Stimulated activated CD8-positive, alpha-beta memory T cell treated with anti-CD3 and anti-CD28 coated beads, Interleukin-4, amount 100 ng/mL, for 1 hour (primary cell): ENCODE measurements at regions not wholly inside any gene's neighbourhood (a gene's known extent, or its start where the extent isn't known, plus 50 kb on each side); places are given as distances from the start of the nearest gene placed in this dataset.

Experiments used
- DNase-seq, 2 donors: peaks; one replicate each; pipeline ENCODE4 v3.0.0-alpha.2; 2020; ENCODE audit warnings: low read depth in 2 of 2, low spot score in 1 of 2

- no peak for DNase-seq
These were observed 479.0 kb upstream of the MKI67 start for GRCh38 chr10:128605180-128605579.

DNA sequence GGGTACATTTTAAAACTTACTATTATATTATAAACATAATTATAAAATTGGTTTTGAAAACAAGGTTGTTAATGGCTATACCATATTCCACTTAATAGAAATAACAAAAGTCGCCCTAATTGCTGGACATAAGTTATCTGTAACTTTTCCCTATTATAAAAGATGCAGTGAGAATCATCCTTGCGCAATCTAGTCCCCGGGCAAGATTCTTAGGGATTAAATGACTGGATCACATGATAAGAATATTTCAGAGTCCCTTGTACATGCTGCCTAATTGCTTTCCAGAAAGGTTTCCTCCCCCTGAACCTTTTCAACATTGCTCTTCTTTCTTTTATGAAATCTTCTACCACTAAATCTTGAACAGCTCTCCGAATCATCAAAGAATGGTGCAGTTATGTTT, 479.8 kb upstream of the MKI67 start:
- DNase-seq: no peak

GRCh38 chr10:128608791-128609190, 482.6 kb upstream of the MKI67 start:
- no peak for DNase-seq

- DNase-seq: no peak
These were observed 483.2 kb upstream of the MKI67 start for GRCh38 chr10:128609460-128609859.

DNA sequence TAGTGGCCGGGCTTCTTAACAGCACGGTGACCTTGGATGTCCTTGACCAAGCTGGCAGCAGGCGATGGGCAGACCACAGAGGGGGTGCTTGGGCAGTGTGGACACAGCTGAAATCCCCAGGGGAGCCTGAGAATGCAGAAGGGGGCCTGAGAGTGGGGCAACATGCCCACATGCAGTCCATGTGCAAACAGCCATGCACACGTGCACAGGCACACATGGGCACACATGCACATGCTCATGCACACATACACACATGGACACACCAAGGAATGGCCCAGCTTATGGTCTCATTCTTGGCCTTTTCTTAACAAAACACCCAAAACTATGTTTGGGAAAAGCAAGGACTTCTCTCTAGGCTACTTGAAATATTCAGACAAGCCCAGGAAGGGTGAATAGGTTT, 483.9 kb upstream of the MKI67 start:
- no peak for DNase-seq

DNA sequence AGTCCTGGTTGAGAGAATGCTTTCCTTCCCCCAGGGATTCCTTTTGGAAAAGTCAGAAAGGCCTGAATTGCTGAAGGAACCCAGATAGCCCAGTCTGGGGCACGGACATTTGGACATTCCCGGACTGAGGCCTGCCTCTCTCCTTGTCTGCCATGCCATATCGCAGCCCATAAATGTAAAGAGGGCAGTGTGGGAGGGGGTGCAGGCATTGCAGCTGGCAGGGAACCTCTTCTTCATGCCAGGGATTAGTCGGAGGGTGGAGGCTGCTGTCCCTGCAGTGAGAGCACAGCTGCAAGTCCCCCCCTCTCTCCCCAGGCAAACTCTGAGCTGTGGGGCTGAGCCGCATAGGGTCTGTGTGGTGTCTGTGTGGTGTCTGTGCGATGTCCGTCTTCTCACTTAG, 486.0 kb upstream of the MKI67 start:
- DNase-seq: no peak

DNA sequence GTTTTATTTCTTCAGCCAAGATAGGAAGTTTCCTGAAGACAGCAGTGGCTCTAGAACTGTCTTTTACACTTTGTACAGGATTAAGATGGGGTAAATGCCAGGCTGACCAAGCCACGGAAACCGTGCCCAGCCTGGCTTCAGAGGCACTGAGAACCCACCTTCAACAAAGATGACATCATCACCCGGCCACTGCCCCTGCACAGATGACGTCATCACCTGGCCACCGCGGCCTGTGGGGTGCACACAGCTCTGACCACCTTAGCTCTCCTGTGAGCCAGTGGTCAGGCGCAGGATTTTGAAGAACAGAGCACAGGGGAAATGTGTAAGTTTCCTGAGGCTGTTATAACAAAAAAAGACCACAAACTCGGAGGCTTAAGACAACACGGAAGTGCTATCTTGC, 486.4 kb upstream of the MKI67 start:
- no peak for DNase-seq

GRCh38 chr10:128614016-128614605, 487.9 kb upstream of the MKI67 start:
- DNase-seq: no peak

DNA sequence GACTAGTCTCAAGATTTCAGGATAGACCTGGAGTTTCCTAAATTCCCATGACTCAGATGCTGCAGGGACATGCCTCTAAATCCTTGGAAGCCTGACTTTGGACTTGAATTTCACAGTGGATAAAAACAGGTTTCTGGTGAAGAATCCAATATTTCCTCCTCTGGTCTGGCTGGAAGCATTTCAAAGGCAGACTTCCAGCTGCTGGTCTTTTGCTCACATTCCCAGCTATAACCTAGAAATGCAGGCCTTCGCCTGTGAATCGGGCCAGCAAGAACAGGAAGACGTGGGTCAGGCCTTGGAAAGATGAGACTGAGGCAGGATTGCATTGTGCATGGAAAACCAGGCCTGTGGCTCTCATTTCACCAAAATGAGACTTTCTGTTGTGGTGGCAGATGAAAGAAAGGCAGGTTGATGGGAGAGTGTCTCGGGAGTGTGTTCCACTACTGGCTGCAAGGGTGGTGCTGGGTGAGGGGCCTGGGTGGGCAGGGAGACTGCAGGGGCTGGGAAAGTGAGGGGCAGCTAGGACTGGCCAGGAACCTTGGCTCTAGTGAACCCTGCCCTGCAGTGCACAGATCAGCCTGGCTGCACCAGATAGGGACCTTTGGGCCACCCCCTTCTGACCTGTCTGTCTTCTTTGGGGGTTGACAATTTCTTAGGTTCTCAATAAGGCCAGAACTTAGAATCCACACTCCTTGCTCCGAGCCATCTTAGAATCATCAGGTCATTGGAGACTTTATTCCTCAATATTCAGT, 488.8 kb upstream of the MKI67 start:
- DNase-seq: no peak

DNA sequence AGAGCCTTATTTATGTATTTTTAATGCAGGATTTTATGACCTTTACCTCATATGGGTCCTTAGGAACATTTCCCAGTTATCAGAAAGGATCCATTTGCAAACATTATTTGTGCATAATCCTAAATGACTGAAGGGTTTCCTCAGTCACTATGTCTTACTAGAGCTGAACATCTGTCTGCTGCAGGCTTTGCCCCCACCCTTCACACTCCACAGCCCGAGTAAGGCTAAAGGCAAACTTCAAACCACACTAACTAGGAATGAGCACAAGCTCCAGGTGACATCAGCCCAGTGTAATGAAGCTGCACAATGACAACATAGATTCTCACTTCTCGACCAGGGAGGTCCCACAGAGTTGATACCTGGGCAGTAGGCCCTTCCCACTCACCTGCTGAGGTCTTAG, 491.3 kb upstream of the MKI67 start:
- no peak for DNase-seq

- DNase-seq: no peak
These were observed 496.5 kb upstream of the MKI67 start for GRCh38 chr10:128622706-128623105.

DNA sequence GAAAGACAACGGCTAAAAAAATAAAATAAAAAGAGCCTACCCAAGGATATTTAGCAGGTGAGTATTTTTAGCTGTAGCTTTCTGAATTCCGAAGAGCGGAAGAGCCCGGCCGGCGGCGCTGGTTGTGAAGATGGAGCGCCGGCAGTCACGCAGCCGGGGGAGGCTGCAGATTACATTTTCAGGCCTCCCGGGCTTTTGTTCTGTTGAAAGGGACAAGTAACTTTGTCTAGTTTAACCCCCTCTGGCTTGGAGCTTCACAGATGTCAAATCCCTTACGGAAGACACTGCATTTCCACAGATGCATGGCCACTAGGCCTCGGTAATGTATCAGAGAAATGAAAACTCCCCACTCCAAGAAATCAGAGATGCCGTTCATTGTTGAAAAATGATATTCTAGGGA, 497.6 kb upstream of the MKI67 start:
- DNase-seq: no peak

GRCh38 chr10:128624656-128625530, 498.7 kb upstream of the MKI67 start:
- no peak for DNase-seq

DNA sequence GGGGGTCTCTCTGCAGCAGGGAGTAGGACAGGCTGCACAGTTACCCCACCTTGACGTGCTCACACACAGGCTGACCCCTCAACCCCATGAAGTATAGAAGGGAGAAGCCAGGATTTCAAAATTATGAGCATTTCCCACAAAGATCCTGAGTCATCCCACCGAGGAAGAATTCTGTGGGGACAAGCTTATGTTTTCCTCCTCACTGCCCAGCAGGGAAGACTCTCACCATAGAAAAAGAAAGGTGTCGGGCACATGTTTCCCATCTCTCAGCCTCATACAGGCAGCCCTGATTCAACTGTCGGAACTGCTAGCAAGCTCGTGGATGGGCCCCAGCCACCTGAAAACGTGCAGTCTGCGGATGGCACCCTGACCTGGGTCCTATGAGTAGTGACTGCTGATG, 499.7 kb upstream of the MKI67 start:
- no peak for DNase-seq

- no peak for DNase-seq
These were observed 500.3 kb upstream of the MKI67 start for GRCh38 chr10:128626397-128627000.

- no peak for DNase-seq
These were observed 501.6 kb upstream of the MKI67 start for GRCh38 chr10:128627811-128628210.

DNA sequence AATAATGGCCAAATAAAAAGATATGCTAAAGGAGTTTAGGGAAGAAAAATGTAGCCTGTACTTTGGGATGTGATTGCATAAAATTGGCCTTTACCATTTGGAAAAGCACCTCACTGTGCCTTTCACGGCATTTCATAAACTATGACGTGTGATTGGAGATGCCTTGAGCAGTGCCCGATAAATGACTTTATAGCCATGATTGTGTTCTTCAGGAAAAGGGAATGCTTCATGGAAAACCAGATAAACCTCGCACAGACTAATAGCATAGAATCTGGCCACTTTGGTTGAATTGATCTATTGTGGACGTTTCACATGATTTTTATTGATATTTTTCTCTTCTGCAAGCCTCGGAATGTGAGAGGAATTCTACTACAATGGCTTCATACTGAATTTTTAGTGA, 502.0 kb upstream of the MKI67 start:
- DNase-seq: no peak

- no peak for DNase-seq
These were observed 503.2 kb upstream of the MKI67 start for GRCh38 chr10:128629111-128630096.

GRCh38 chr10:128630787-128631252, 504.6 kb upstream of the MKI67 start:
- no peak for DNase-seq

DNA sequence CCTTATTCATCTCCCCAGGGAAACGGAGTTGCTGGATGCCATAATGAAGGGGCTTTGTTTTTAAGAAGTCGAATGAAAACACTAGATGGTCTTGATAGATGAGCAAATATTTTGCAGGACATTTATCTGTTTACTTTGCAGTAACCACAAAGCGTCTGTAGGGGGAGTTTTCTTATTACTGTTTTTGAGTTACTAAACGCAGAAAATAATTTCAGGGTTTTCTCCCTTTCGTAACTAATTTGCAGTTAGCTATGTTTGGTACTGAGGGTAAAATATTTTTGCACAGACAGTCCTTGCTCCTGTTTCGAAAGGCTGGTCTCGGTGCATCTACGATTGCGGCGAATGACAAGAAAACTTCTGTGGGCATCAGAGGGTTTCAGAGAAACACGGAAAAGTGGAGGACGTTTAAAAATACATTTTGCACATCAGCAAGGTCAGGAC, 505.6 kb upstream of the MKI67 start:
- DNase-seq: no peak
